ENCODE measurements at regions not wholly inside any gene's neighbourhood (a gene's known extent, or its start where the extent isn't known, plus 50 kb on each side); places are given as distances from the start of the nearest gene placed in this dataset.
A peak's percentile ranks its signal among the peaks of the same experiment; 100 is the strongest.

DNA sequence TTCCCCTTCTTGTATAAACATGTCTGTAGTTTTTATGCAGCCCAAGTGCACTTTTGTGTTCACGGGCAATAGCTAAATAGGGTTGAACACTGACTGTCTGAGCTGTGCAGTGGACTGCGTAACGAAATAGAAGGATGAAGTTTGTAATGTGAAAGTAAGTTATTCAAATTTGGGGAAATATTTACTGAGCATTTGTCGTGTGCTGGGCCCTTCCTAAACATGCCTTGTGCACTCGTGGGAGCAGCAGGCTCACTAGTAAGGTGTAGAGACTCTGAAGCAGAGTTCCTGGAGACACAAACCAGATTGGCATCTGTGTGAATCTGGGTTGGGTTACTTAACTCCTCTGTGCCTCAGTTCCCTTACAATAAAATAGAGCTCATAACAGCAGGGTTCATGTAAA is 51.7 kb upstream of the C1QTNF7 start:
- H3K9me3 Mint-ChIP-seq = no peaks in the 10 kb centered on the region
- no peak overlapping the region for H3K4me3 Mint-ChIP-seq
- intact Hi-C loops (cut with micrococcal nuclease) = no loop called here
- H3K4me1 Mint-ChIP-seq (ENCODE audit: low read depth) = peaks cover 39% of the 10 kb centered on the region
- H3K36me3 Mint-ChIP-seq (ENCODE audit: low read depth) = no peaks in the 10 kb centered on the region
- no peaks in the 10 kb centered on the region for H3K27me3 Mint-ChIP-seq
- peak overlapping the region; percentile 14 for H3K27ac Mint-ChIP-seq

DNA sequence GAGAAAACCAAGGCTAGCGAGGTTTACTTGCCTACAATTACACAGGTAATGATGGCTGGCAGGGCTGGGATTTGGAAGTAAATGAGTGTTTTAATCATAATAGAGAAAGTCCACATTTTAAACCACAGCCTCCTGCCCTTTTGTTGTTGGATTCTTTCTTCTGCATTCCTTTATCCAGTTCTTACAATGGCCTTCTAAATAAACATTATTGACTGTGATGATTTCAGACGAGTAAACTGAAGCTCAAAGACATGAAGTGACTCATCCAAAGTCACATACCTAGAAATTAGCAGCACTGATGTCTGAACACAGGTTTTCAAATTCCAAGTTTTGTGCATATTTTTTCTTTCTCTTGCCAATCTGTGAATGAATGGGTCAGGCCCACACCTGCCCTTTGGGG is 51.2 kb upstream of the C1QTNF7 start:
- H3K9me3 Mint-ChIP-seq = no peaks in the 10 kb centered on the region
- H3K27me3 Mint-ChIP-seq = no peaks in the 10 kb centered on the region
- H3K27ac Mint-ChIP-seq = no peak overlapping the region
- no peaks in the 10 kb centered on the region for H3K36me3 Mint-ChIP-seq (ENCODE audit: low read depth)
- H3K4me3 Mint-ChIP-seq = no peak overlapping the region
- intact Hi-C loops (cut with micrococcal nuclease) = no loop called here
- H3K4me1 Mint-ChIP-seq (ENCODE audit: low read depth) = peaks cover 37% of the 10 kb centered on the region
